HFFc6 (cell line): ENCODE measurements at regions not wholly inside any gene's neighbourhood (a gene's known extent, or its start where the extent isn't known, plus 50 kb on each side); places are given as distances from the start of the nearest gene placed in this dataset.

ENCODE experiments used
- DNase-seq: peaks from one replicate; pipeline ENCODE4 v3.0.0-alpha.2; 2018
- H3K27ac Mint-ChIP-seq: 2 replicates; pipeline ENCODE4 v1.8.0; 2020; ENCODE audit warnings: mild to moderate bottlenecking, mixed read lengths
- H3K27me3 Mint-ChIP-seq: 2 replicates; pipeline ENCODE4 v1.8.0; 2021; ENCODE audit warnings: mild to moderate bottlenecking, moderate library complexity, mixed read lengths; ENCODE audit not compliant: insufficient read depth
- H3K36me3 Mint-ChIP-seq: 2 replicates; pipeline ENCODE4 v1.8.0; 2021; ENCODE audit warnings: low read depth, mixed read lengths
- H3K4me1 Mint-ChIP-seq: 2 replicates; pipeline ENCODE4 v1.8.0; 2020; ENCODE audit warnings: low read depth, mixed read lengths
- H3K4me3 Mint-ChIP-seq: 2 replicates; pipeline ENCODE4 v1.8.0; 2020; ENCODE audit warnings: mild to moderate bottlenecking, moderate library complexity, mixed read lengths
- H3K9me3 Mint-ChIP-seq: 2 replicates; pipeline ENCODE4 v1.8.0; 2020; ENCODE audit warnings: mild to moderate bottlenecking, mixed read lengths
- TF ChIP-seq, protein P1 (sequence below): fragments of 200-600 bp; sonication (generic); IDR thresholded peaks from 2 replicates; pipeline ENCODE4 v1.5.0; 2021; ENCODE audit warnings: antibody characterized with exemption, mild to moderate bottlenecking

DNA sequence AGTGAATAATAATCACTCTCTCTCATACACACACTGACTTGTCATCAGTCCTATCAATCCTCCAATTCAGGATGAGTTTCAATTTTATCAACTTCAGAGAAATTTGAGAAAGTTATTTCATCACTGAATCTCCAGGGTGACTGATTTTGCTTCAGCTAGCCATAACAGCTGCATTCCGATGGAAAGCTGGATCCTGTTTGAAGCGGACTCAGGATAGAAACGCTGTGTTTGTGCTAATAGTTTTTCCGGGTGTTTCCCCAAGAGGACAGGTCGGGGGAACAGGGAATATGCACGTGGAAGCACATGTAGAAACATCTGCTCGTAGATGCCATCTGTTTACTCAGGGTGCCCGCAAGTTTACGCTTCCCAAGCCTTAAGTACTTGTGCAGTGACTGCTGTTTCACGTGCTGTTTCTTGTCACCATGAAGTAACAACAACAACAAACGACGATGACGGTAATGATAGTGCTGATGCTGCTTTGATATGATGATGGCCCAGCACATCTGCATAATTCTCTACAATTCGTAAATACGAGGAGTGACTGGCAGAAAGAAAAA is 263.7 kb upstream of the DAPK1 start:
- H3K27me3 Mint-ChIP-seq = no peaks in the 10 kb centered on the region
- no peak overlapping the region for H3K27ac Mint-ChIP-seq
- TF ChIP-seq, protein P1, sequence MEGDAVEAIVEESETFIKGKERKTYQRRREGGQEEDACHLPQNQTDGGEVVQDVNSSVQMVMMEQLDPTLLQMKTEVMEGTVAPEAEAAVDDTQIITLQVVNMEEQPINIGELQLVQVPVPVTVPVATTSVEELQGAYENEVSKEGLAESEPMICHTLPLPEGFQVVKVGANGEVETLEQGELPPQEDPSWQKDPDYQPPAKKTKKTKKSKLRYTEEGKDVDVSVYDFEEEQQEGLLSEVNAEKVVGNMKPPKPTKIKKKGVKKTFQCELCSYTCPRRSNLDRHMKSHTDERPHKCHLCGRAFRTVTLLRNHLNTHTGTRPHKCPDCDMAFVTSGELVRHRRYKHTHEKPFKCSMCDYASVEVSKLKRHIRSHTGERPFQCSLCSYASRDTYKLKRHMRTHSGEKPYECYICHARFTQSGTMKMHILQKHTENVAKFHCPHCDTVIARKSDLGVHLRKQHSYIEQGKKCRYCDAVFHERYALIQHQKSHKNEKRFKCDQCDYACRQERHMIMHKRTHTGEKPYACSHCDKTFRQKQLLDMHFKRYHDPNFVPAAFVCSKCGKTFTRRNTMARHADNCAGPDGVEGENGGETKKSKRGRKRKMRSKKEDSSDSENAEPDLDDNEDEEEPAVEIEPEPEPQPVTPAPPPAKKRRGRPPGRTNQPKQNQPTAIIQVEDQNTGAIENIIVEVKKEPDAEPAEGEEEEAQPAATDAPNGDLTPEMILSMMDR = no peak
- H3K9me3 Mint-ChIP-seq = no peaks in the 10 kb centered on the region
- H3K4me3 Mint-ChIP-seq = no peak overlapping the region
- DNase-seq = no peak
- peaks cover 5% of the 10 kb centered on the region; the same call in 1 of the 2 replicates for H3K36me3 Mint-ChIP-seq
- peaks cover 5% of the 10 kb centered on the region; the same call in 1 of the 2 replicates for H3K4me1 Mint-ChIP-seq

DNA sequence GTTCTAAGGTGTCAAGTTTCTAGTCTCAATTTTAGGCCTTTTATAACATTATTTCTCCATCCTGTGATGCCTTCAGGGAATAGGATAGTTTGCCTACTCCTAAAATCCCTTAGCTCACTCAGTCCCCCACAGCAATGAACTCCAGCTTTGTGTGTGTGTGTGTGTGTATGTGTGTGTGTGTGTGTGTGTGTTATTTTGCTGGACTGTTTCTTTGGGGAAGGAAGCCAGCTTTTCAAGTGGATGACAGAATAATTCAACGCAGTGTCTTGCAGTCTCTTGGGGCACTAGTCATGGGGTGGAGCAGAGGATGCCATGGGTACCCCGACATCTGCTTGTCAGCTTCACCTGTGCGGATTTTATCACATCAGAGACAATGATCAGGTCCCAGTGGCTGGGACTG is 262.8 kb upstream of the DAPK1 start:
- TF ChIP-seq, protein P1 = no peak
- Mint-ChIP-seq H3K4me3 (no peak overlapping the region), H3K9me3 (no peaks in the 10 kb centered on the region), H3K27ac (no peak overlapping the region), H3K4me1 (peaks cover 9% of the 10 kb centered on the region; the same call in 1 of the 2 replicates), H3K27me3 (no peaks in the 10 kb centered on the region), H3K36me3 (peaks cover 5% of the 10 kb centered on the region; the same call in 1 of the 2 replicates)
- DNase-seq = no peak

DNA sequence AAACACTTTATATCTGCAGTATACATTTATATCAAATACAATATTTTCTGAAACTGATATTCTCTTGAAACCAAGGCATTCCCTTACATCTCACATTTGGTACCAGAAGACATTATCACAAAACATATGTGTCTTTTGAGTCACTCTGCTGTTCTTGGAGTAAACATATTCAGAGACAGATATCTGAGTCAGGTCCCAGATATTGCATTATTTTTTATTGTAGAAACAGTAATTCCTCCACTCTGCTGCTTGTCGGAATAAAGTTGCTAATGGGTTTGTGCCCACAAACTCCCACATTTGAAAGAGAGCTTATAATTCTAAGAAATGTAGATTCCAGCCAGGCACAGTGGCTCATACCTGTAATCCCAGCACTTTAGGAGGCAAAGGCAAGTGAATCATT is 261.1 kb upstream of the DAPK1 start:
- no peak overlapping the region for H3K27ac Mint-ChIP-seq
- TF ChIP-seq, protein P1 = no peak
- DNase-seq = no peak
- H3K4me3 Mint-ChIP-seq = no peak overlapping the region
- no peaks in the 10 kb centered on the region for H3K9me3 Mint-ChIP-seq
- peaks cover 9% of the 10 kb centered on the region; the same call in 1 of the 2 replicates for H3K4me1 Mint-ChIP-seq
- peaks cover 4% of the 10 kb centered on the region; the same call in 1 of the 2 replicates for H3K36me3 Mint-ChIP-seq
- H3K27me3 Mint-ChIP-seq = no peaks in the 10 kb centered on the region

GRCh38 chr9:87237336-87237735 is 260.3 kb upstream of the DAPK1 start:
- no peaks in the 10 kb centered on the region for H3K9me3 Mint-ChIP-seq
- DNase-seq = no peak
- no peaks in the 10 kb centered on the region; the same call in 1 of the 2 replicates for H3K27me3 Mint-ChIP-seq
- no peak overlapping the region for H3K27ac Mint-ChIP-seq
- peaks cover 9% of the 10 kb centered on the region; the same call in 1 of the 2 replicates for H3K4me1 Mint-ChIP-seq
- no peak overlapping the region for H3K4me3 Mint-ChIP-seq
- no peaks in the 10 kb centered on the region for H3K36me3 Mint-ChIP-seq
- TF ChIP-seq, protein P1 = no peak

DNA sequence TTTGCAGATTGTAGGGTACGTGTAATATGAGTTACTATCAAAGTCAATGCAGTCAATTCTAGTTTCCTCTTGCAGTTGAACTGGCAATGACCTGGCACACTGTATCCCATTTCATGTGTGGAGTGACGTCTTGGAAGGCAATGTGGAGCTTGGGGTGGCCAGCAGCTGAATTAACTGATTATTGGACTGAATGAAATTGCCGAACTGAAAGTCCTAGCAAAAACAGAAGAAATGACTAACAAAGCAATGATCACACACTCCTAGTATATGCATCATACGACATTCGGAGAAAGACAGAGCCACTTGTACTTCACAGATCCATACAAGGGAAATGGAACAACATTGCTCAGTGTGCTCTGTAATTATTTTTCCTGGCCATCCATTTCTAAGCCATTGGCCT is 259.1 kb upstream of the DAPK1 start:
- H3K36me3 Mint-ChIP-seq = no peaks in the 10 kb centered on the region
- no peaks in the 10 kb centered on the region for H3K9me3 Mint-ChIP-seq
- DNase-seq = no peak
- peak overlapping the region; percentile 20; the same call in 1 of the 2 replicates for H3K4me3 Mint-ChIP-seq
- no peak overlapping the region for H3K27ac Mint-ChIP-seq
- peaks cover 9% of the 10 kb centered on the region; the same call in 1 of the 2 replicates for H3K4me1 Mint-ChIP-seq
- H3K27me3 Mint-ChIP-seq = no peaks in the 10 kb centered on the region; the same call in 1 of the 2 replicates
- TF ChIP-seq, protein P1 = no peak
